Iris pigment epithelial cell (primary cell): ENCODE measurements at regions not wholly inside any gene's neighbourhood (a gene's known extent, or its start where the extent isn't known, plus 50 kb on each side); places are given as distances from the start of the nearest gene placed in this dataset.

Experiments used
- DNase-seq: peaks from one replicate; pipeline ENCODE4 v3.0.0-alpha.2; 2011; ENCODE audit warnings: low read depth

DNA sequence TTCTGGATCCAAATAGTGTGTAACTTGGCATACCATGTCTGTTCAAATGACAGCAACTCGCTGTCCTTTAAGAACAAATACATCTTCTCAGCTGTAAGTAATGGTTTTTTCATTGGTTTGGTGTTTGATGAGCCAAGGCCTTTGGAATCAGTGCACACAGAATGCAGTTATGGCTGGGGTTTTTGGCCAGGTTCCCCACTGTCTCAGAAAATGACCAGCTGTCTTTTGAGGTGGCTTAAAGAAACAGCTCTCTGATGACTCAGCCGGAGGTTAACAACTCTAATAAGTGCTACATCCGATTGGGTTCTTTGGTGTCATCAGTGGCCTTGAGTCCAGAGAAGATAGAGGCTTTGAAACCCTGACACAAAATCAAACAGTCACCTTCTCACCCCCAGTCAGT is 688.4 kb downstream of the REEP3 start:
- peak; percentile 0 for DNase-seq

DNA sequence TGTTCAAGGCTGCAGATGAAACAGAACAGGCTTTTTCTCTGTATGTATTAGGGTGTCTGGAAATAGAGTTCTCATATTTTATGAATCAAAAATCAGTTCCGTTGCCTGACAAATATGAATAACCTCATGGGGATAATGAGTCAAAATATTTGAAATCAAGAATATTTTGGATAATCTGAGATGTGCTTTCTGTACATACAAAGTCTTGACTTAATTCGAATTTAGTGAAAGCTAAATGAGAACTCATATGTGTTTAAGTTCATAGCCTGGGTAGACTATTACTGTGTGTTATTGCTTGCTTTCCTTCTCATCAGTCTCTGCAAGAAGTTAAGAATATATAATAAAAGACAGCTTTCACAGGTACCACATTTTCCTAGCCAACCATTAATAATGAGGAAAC is 689.0 kb downstream of the REEP3 start:
- no peak for DNase-seq

DNA sequence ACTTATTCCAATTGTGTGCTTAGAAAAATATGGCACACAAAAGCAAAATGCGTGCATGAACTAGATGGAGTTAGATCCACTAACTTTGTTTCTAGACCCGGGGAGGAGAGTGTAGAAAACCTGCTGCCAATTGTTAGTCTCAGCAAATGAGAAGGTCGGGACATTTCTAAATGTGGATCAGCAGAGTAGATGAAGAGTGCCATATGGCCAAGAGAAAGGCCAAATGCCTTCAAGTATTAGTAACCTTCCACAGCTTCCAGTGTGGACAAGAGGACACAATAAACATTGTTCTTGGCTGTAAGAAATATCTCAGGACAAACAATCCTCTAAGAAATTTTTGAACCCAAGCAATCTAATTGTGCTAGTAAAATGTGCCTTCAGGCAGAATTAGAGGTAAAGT is 690.3 kb downstream of the REEP3 start:
- no peak for DNase-seq

DNA sequence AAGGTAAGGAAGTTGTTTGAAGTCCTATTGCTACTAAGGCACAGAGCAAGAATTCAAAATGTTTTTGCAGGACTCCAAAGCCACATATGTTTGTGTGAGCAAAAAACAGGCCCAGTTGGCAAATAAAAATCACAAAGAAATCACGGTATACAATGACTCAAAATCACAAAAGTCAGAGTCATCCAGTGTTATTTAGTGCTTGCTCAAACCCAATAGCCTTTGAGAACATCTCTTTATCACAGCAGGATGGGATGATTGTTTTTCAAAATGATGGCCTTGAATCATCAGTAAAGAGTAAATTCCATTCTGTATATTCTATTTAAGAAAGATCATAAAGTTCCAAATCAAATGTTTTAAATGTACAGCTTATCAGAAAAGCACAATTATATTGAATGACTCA is 693.9 kb downstream of the REEP3 start:
- no peak for DNase-seq

DNA sequence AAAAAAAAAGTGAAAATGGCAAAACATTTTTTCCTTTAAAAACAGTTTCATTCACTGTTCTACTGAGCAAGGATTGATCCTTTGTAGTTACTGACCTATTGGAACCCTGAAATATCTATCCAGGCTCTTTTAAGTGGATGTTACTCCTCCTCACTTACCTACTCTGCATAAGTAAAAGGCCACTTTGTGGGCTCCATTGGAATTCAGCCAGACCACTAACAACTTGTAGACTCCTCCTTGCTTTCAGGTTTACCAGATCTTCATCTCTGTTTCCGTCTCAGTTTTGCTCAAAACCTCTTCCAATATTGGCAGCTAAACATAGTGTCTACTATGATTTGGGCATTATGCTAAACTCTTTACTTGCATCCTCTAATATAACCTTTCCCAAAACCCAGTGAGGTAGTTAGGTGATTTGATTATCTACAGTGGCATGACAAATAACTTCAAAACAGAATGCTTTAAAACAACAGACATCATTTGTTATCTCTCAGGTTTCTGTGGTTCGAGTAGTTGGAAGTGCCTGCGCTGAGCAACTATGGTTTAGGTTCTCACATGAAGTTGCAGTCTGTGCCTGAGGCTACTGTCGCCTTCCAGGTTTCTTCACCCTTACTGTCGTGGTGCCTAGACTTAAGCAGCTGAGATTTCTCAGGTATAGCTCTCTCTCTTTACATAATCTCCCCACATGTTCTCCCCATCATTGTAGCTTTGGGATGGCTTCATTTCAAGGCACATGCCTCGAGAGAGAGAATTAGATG is 698.2 kb downstream of the REEP3 start:
- DNase-seq, result no peak

DNA sequence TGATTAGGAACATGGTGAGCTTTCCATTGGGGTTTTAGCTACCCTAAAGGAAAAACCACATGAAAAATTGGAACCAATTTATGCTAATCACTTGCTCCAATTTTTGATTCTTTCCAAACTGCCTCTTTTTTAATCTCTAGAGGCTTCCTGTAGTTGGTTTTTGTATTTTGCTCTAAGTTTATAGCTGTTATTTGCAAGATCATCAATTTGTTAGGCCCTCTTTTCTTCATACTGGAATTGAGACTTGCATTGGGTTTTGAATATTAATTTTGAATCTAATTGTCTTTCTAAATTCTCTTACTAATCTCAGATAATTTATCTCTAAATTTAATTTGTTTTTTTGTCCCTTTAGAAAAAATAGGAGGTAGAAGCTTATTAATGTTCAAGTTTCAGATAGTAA is 713.3 kb downstream of the REEP3 start:
- DNase-seq, result no peak

DNA sequence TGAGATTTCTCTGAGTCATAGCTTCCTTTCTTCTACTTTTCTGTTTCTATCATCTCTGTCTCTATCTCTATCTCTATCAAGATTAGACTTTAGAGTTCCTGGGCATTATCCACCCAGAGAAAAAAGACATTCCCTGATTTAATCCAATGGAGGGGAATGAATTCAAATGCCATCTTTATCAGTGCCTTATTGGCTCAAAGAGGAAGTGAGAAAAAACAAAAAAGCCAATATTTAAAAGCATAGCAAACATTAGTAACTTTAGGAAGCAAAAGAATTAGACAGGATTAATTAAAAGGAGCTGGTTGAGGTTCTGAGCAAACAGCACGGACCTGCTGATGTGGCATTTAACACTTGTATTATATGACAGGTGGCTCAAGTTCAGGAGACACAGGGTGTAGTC is 736.5 kb downstream of the REEP3 start:
- no peak for DNase-seq

DNA sequence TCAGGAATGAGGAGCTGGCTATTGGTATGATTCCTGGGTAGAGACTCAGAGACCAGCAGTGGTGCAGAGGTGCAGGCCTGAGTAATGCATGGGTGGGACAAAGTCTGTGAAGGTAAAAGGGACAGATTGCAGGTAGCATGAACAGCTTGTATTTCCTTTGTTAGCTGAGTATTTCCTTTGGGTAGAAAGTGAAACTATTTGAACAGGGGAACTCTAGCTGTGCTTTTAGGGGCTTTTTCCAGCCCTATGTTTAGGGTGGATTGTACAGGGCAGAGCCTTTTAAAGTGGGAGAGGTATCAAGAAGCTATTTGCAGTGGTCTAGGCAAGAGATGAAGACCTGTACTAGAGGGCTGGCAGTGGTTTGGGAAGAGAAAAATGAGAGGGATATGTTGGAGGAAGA is 739.9 kb downstream of the REEP3 start:
- no peak for DNase-seq

DNA sequence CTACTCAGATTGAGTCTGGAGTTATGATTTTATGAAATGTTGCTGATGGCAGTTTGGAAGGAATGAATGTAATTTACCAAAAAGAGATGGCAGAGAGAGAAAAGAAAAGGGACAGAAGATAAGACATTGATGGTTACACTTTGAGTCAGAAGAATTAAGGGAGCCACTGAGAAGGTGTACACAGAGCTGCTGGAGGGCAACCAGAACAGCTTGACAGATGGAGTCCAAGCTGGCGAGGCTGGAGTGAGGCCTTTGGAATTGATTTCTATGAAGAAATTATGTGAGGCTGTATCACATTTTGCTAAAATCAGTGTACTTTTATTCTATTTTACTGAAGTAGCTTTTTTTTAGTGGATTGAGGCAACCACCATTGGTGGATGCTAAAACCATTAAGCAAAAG is 740.5 kb downstream of the REEP3 start:
- no peak for DNase-seq

DNA sequence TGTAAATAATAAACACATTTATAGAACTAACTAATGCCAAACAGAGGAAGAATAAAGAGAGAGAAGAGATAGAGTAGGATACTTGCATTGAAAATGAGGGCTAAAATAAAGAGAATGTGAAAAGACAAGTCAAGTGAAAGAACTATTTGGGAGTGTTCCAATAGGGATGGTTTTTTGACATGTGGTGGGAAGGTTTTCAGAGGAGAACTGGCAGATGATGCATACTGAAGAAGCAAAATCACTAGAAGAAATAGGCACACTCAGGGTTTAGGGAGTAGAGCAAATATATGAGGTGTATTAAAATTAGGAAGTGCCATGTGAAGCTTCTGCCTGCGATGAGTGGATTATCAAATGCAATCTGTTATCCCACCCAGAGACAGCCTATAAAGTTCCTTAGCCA is 744.8 kb downstream of the REEP3 start:
- DNase-seq, result no peak

DNA sequence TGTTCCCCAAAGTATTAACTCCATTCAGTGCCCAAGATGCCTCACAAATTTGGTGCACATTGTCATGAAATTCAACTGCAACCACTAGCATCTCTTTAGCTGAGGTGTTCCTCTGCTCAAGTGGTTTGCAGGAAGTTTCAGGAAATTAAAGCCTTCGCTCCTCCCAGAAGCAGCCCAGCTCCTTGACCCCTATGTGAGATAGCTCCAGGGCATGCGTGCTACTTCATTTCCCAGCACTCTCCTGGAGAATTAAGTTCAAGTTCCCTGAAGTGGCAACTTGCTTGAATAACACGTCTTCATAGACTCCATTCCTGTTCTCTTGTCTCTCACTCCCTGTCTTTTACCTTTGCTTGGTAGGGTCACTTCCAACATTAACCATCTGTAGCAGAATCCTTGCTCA is 750.3 kb downstream of the REEP3 start:
- DNase-seq, result no peak

DNA sequence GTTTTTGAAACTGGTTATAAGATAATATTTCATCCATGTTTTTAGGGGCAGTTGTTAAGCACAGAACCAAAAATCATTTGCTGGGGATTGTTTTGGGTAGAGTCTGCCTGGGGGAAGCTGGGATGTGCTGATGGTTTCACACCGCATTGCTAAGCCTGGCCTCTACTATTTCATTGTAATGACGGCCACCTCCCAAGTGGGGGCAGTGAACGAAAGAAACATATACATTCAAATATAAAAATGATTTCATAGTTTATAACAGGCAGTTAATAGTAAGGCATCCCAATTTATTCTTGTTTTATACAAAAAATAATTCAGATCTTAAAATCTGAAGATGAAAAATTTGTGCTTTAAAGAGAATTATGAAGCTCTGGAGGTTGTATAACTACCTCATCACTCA is 750.8 kb downstream of the REEP3 start:
- no peak for DNase-seq

DNA sequence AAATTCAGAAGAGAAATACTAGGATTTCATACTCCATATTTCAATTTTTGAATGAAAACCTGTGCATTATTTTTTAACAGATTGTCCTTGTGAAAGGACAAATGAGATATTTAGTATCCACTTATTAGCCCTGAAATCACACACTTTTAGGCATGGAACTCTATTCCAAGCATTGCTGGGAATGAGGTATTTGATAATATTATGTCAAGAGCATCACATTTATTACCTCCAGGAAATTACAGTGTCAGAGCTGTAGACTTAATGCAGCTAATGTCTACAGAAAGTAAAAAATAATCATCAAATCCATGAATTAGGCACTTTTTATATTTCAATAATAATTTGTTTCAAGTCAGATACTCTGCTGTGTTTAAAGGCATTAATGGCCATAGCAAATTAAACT is 753.8 kb downstream of the REEP3 start:
- no peak for DNase-seq

DNA sequence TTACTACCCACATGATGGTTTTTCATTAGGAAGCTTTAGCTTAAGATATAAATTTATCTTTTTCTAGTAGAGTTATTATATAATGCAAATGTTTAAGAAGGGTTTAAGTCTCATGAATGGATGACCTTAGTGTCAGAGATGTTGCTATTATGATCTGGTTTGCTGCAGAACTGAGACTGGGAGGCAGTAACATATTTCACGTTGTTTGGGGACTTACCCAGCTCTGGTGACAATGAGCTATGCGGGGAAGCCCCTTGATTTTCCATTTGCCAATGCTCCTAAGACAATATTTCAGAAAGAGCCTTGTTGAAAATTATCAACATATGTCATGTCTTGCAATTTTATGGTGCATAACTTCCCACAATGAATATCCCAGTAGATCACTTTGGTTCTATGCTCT is 754.6 kb downstream of the REEP3 start:
- no peak for DNase-seq

DNA sequence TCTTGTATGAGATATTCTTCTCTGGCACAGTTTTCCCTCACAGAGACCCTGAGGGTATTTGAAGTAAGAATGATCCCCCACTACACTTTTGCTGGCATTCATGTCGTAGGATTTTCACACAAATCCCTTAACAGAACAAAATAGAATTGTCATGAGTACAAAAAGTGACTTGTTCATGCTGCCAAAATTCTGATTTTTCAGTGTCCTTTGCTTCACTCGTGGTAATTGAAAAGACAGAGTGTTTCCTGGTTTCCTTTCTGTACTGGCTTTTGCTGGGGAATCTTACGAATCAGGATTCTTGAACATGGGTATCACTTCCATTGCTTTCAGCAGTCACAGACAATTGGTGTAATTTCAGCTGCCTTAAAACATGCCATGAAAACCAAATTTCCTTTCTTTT is 756.3 kb downstream of the REEP3 start:
- DNase-seq, result no peak

DNA sequence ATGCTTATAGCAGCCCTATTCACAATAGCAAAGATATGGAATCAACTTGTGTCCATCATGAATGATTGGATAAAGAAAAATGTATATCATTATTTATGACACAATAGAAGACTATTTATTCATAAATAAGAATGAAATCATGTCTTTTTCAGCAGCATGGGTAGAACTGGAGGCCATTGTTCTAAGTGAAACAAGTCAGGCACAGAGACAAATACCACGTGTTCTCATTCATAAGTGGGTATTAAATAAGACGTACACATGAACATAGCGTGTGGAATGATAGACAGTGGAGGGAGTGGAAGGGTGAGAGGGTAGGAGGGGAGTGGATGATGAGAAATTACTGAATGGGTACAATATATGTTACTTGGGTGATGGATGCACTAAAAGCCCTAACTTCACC is 762.4 kb downstream of the REEP3 start:
- no peak for DNase-seq

DNA sequence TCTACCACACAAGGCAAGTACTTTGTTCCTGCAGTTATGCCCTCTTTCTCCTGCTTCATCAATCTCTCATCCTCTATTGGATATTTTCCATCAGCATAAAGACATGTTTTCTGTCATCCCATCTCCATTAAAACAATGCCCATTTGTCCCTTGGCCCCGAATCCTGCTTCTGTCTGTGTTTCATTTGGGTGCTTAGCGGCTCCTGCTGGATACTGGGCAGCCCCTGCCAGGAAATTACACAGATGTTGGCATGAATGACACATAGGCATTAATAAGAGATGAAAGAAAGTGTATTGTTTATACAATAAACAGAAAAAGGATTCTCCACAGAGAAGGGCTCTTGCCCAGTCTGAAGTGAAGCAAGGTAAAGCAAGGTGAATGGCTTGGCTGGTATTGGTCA is 765.3 kb downstream of the REEP3 start:
- no peak for DNase-seq

DNA sequence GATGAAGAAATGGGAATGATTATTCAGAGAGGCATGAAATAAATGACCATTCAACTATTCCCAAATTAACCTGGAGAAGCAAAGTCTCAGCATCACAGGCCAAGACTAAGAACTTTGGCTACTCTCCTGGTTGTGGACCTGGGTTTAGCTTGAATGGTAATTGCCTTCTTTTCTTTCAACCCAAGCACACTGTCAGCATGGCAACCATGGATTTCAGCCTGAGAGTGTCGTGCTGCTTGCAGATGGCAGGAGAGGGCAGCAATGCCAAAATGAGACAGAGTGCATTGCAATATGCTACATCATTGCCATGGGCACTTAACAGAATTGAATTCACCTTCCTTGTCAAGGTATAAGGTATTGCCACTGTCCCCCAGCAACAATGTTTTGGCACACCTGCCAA is 767.2 kb downstream of the REEP3 start:
- DNase-seq, result no peak

DNA sequence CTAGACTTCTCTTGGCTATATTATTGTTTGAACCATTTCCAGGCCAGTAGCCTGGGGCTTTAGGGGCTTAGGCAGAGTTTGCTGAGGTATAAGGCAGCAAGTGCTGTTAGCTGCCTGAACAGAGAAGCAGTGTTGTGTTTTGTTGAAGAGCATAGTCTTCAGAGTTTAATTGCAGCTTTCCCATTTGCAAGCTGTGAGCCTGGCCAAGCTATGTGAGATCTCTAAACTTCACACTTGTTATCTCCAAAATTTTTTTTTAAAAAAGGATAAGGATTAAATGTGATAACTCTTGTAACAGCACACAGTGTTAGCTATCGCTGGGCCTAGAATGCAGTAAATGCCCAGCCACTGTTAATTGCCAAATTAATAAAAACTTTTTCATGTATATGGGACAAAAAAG is 782.4 kb downstream of the REEP3 start:
- DNase-seq, result no peak

DNA sequence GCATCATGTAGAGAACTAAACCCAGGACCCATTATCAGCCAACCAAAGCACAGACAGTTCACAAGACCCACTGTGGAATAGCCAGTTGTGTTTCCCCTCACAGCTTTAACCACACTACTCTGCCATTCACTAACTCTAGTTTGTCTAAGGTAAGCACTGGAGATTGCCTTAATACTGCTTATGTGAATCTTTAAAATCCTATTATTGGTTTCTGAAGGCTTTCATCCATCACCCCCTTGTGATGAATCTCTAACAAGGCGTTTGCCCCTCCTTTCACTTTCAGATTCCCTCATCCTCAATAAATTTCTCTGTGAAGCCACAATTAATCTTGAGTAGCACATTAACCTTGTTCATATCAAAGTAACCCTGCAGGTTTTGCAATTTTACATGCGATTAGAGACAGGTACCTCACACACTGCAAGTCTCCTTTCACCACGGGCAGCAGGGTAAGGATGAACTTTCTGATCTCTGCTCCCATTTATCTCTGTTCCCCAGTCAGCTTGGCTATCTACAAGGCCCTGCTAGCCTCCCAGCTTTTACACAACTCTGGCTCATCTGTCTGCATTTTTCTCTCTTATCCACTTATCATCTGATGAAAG is 785.6 kb downstream of the REEP3 start:
- DNase-seq, result no peak

DNA sequence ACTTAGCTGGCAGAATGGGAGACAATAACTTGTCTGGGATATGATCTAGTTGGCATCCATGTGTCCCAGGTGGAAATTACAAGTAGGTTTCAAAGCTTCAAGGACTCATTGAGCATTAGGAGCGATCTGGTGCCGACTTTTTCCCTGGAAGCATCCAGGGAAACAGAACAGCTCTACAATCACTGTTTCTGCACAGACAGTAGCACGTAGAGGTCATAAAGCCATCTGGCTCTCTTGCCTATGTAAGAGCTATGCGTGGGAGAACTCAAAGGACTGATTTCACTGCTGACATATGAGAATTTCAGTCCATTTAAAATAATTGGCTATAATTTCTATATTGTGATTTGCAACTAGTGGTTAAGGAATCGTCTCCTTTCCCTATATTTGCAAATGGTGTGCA is 791.7 kb downstream of the REEP3 start:
- no peak for DNase-seq

DNA sequence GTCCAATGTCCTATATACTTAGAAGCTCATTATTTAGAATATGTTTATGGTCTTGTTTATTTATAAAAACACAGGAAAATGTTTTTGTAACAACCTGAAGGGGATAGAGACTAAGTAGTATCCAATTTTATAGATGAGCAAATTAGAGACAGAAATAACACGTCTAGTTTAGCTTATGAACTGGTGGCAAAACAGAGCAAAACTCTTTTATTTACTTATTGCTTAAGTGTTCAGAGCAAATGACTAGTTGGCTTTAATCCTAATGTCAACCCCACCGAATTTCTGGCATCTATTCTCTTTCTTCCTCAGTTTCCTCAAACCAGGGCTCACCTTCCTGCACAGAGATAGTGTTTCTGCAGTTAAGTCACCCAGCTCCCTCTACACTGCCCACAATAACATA is 792.8 kb downstream of the REEP3 start:
- DNase-seq, result no peak

DNA sequence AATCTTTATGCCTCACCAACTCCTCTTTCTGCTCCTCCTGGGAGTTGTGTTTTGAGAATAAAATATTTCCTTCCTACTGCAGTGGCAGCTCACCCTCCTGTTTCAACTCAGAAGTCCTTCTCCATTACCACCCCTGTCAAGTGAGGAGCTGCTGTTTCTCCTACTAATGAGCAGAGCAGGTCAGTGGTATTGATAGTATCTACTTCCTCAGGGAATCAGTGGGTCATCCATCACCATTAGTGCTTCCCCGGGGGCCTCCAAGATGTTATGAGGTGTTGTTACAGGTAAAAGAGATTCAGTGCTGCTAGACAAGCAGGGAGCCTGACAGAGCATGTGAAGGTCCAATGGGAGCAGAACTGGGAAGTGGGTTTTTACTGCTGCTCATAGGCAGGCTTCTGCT is 795.2 kb downstream of the REEP3 start:
- no peak for DNase-seq

DNA sequence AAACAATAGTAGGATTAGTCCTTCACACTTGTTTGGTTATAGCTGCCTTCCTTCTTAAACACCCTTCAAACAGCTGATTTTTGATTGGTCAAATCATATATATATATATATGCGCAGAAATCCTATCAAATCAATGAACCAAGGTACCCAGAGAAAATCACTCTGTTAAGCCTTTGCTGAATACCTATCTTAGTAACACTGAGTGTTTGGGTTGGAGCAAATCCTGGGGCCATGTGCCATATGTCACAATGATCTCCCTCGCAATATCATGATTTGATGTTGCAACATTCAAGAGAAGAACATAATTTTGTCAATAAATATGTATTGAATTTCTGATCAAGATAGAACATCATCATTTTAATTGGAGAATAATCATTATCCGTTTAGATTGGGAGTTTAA is 795.6 kb downstream of the REEP3 start:
- no peak for DNase-seq
